ENCODE measurements at regions not wholly inside any gene's neighbourhood (a gene's known extent, or its start where the extent isn't known, plus 50 kb on each side); places are given as distances from the start of the nearest gene placed in this dataset.

DNA sequence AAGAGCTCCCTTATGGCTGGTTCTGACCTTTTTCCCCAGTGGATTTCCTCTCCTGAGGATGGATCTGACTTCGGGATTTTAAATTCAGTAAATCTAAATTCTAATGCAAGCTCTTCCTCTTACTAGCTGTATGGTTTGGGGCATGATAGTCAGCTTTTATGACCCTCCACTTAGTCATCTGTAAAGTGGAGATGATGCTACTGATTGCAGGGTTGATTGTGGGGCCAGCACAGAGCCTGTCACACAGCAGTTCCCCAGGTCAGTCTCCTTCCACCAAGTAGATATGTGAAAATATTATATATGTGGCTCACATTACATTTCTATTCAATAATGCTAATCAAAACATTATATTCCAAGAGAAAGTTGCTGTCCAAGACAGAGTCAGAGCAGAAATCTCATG lies 141.3 kb upstream of the UBE2E1 start:
- TF ChIP-seq, protein P1, sequence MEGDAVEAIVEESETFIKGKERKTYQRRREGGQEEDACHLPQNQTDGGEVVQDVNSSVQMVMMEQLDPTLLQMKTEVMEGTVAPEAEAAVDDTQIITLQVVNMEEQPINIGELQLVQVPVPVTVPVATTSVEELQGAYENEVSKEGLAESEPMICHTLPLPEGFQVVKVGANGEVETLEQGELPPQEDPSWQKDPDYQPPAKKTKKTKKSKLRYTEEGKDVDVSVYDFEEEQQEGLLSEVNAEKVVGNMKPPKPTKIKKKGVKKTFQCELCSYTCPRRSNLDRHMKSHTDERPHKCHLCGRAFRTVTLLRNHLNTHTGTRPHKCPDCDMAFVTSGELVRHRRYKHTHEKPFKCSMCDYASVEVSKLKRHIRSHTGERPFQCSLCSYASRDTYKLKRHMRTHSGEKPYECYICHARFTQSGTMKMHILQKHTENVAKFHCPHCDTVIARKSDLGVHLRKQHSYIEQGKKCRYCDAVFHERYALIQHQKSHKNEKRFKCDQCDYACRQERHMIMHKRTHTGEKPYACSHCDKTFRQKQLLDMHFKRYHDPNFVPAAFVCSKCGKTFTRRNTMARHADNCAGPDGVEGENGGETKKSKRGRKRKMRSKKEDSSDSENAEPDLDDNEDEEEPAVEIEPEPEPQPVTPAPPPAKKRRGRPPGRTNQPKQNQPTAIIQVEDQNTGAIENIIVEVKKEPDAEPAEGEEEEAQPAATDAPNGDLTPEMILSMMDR (IDR thresholded peaks at IDR 0.05; ENCODE audit: insufficient read depth, missing control alignments), result no peak
- FAIRE-seq, result no peak
- no peak for DNase-seq (ENCODE audit: insufficient read length, low spot score)

DNA sequence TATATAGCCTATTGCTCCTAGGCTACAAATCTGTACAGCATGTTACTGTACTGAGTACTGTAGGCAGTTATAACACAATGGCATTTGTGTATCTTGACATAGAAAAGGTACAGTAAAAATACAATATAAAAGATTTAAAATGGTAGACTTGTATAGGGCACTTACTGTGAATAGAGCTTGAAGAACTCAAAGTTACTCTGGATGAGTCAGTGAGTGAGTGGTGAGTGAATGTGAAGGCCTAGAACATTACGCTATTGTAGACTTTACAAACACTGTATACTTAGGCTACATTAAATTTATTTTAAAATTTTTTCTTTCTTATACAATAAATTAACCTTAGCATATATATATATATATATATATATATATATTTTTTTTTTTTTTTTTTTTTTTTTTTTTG lies 140.0 kb upstream of the UBE2E1 start:
- no peak for DNase-seq (ENCODE audit: insufficient read length, low spot score)
- TF ChIP-seq, protein P1 (IDR thresholded peaks at IDR 0.05; ENCODE audit: insufficient read depth, missing control alignments), result no peak
- FAIRE-seq, result no peak

DNA sequence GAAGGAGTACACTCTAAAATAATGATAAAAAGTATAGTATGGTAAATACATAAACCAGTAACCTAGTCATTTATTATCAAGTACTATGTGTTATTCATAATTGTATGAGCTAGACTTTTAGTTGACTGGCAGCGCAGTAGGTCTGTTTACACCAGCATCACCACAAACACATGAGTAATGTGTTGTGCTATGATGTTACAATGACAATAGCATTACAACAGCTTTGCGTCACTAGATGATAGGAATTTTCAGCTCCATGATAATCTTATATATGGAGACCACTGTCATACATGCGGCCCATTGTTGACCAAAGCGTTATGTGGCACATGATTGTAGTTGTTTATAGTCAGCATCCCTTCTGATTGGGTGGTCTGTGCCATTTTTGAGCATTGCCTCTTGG lies 138.9 kb upstream of the UBE2E1 start:
- TF ChIP-seq, protein P1 (IDR thresholded peaks at IDR 0.05; ENCODE audit: insufficient read depth, missing control alignments), result no peak
- DNase-seq (ENCODE audit: insufficient read length, low spot score) (no peak), FAIRE-seq (no peak)

DNA sequence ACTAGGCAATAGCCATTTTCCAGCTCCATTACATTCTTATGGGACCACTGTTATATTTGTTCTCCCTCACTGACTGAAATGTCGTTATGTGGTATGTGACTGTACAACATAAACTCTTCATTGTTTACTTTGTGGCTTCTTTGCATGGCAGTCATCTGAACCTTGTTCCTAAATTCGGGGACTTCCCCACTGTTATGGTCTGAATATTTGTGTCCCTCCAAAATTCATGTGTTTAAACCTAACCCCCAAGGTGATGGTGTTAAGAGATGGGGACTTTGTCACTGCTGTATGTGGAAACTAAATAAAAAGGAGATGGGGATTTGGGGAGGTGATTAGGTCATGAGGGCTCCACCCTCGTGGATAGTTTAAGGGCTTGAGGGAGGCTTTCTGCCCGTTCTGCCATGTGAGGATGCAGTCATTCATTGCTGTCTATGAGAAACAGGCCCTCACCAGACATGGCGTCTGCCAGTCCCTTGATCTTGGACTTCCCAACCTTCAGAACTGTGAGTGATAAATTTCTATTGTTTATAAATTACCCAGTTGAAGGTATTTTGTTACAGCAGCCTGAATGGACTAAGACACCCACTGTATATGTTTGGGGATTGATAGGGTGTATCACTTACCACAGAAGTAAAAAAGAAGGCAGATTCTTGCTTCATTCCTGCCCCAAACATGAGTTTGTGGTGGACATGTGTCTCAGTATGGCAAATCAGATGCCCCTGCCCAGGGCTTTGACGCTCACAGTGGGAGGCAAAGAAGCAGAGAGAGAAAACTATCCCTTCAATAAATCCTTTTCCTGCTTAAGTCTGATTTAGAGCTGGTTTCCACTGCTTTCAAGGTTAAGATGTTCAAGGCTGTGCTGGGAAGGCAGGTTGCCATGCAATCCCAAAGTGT lies 138.0 kb upstream of the UBE2E1 start:
- no peak for DNase-seq (ENCODE audit: insufficient read length, low spot score)
- TF ChIP-seq, protein P1 (IDR thresholded peaks at IDR 0.05; ENCODE audit: insufficient read depth, missing control alignments), result no peak
- no peak for FAIRE-seq

DNA sequence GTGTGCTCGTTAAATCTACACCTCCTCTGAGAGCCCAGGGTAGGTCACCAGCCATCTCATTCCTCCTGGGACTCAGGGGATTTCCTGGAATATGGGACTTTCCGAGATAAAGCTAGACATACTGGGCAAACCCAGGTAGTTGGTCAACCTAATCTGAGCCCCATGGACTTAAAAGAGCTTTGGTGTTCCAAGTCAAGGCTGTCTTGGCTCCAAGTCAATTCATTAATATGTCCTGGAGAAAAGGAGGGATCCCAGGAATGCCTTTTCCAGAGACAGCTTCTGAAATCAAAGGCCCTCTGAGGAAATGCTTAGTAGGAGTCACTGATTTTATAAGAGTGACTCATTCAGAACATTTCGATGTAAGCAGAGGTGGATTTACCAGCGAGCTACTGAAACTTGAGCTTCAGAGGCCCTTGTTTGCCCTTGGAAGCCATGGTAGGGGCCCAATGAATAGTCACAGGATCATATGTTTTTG lies 137.3 kb upstream of the UBE2E1 start:
- no peak for FAIRE-seq
- TF ChIP-seq, protein P1 (IDR thresholded peaks at IDR 0.05; ENCODE audit: insufficient read depth, missing control alignments), result no peak
- no peak for DNase-seq (ENCODE audit: insufficient read length, low spot score)

DNA sequence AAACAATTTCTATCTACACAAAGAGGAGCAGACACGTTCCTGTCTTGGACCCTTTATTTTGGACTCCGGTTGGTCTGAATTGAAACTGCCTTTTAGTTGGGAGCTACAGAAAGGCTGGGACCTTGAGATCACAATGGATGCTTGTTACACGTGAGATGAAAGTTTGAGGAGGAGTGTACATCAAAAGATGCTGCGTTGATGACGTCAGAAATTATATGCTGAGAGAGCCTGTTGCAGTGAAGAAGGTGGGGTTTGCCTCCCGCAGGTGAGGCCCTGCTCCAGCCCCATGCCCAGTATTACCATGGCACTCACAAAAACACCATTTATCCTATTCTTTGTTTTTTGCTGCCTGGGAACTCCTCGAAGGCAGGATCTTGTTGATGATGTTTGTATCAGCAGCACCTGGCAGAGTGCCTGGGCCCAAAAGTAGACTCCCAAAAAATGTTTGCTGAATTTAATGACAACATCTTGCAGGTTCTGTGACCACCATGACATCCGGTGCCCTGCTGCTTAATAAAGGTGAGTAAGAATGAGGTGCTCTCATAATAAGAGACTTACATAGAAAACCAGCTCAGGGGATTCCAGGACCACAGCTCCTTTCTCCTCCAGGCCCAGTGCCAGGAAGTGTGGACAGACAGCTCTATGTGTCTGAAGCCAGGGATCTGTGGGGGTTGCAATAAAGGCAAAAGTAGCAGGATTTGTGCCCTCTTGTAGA lies 136.1 kb upstream of the UBE2E1 start:
- TF ChIP-seq, protein P1 (IDR thresholded peaks at IDR 0.05; ENCODE audit: insufficient read depth, missing control alignments), result no peak
- DNase-seq (ENCODE audit: insufficient read length, low spot score), result no peak
- no peak for FAIRE-seq

Measured in D721Med (cell line).